HG03565 (cell line): ENCODE measurements at regions not wholly inside any gene's neighbourhood (a gene's known extent, or its start where the extent isn't known, plus 50 kb on each side); places are given as distances from the start of the nearest gene placed in this dataset.

Source experiments
- ATAC-seq: cut with Tn5 transposase; IDR thresholded peaks from one replicate; pipeline ENCODE4 v1.9.1; 2021; ENCODE audit warnings: mild to moderate bottlenecking, moderate library complexity; ENCODE audit not compliant: unreplicated experiment

GRCh38 chr3:178257491-178257890 is 278.7 kb upstream of the KCNMB2 start:
- ATAC-seq, result no peak

GRCh38 chr3:178258121-178258520 is 278.1 kb upstream of the KCNMB2 start:
- no peak for ATAC-seq

- no peak for ATAC-seq
These were observed 276.5 kb upstream of the KCNMB2 start for GRCh38 chr3:178259703-178260102.

- ATAC-seq, result no peak
These were observed 275.2 kb upstream of the KCNMB2 start for GRCh38 chr3:178260887-178261565.

GRCh38 chr3:178263236-178263916 is 272.9 kb upstream of the KCNMB2 start:
- ATAC-seq, result no peak

- ATAC-seq, result no peak
These were observed 268.9 kb upstream of the KCNMB2 start for GRCh38 chr3:178267158-178267844.

- no peak for ATAC-seq
These were observed 265.4 kb upstream of the KCNMB2 start for GRCh38 chr3:178270838-178271237.

GRCh38 chr3:178271740-178272387 is 264.4 kb upstream of the KCNMB2 start:
- ATAC-seq, result no peak

- no peak for ATAC-seq
These were observed 263.4 kb upstream of the KCNMB2 start for GRCh38 chr3:178272841-178273240.

- ATAC-seq, result no peak
These were observed 261.5 kb upstream of the KCNMB2 start for GRCh38 chr3:178274711-178275110.

- ATAC-seq, result no peak
These were observed 260.9 kb upstream of the KCNMB2 start for GRCh38 chr3:178275311-178275710.

- ATAC-seq, result no peak
These were observed 260.4 kb upstream of the KCNMB2 start for GRCh38 chr3:178275793-178276192.

- no peak for ATAC-seq
These were observed 258.6 kb upstream of the KCNMB2 start for GRCh38 chr3:178277605-178278004.

- no peak for ATAC-seq
These were observed 252.7 kb upstream of the KCNMB2 start for GRCh38 chr3:178283561-178283960.

- no peak for ATAC-seq
These were observed 252.1 kb upstream of the KCNMB2 start for GRCh38 chr3:178284181-178284580.

GRCh38 chr3:178288074-178288473 is 248.2 kb upstream of the KCNMB2 start:
- ATAC-seq, result no peak

GRCh38 chr3:178289544-178290160 is 246.6 kb upstream of the KCNMB2 start:
- no peak for ATAC-seq

GRCh38 chr3:178291574-178292370 is 244.5 kb upstream of the KCNMB2 start:
- ATAC-seq, result no peak

- no peak for ATAC-seq
These were observed 240.8 kb upstream of the KCNMB2 start for GRCh38 chr3:178295292-178295912.

GRCh38 chr3:178297199-178297598 is 239.0 kb upstream of the KCNMB2 start:
- no peak for ATAC-seq
